ENCODE measurements at regions not wholly inside any gene's neighbourhood (a gene's known extent, or its start where the extent isn't known, plus 50 kb on each side); places are given as distances from the start of the nearest gene placed in this dataset.

- TF ChIP-seq CTCF (IDR thresholded peaks at IDR 0.05) (no peak), POLR2A (IDR thresholded peaks at IDR 0.05) (no peak)
Observed at GRCh38 chr10:130689743-130690626, 553.8 kb downstream of the GLRX3 start.
